Testis (tissue), 2 donors: ENCODE measurements at regions not wholly inside any gene's neighbourhood (a gene's known extent, or its start where the extent isn't known, plus 50 kb on each side); places are given as distances from the start of the nearest gene placed in this dataset.

ENCODE experiments used
- DNase-seq: peaks from one replicate; pipeline ENCODE4 v3.0.0-alpha.2; 2019
- H3K27ac ChIP-seq, 2 donors: fragments of 200-600 bp; sonication (generic); one replicate each; pipeline ENCODE4 v1.5.1; 2019
- H3K27me3 ChIP-seq: fragments of 200-600 bp; sonication (generic); one replicate; pipeline ENCODE4 v1.5.1; 2019
- H3K36me3 ChIP-seq: fragments of 200-600 bp; sonication (generic); one replicate; pipeline ENCODE4 v1.5.1; 2017; ENCODE audit warnings: low read depth; ENCODE audit errors: missing control alignments
- H3K4me1 ChIP-seq: fragments of 200-600 bp; sonication (generic); one replicate; pipeline ENCODE4 v1.5.1; 2019
- H3K4me3 ChIP-seq, 2 donors: fragments of 200-600 bp; sonication (generic); one replicate each; pipeline ENCODE4 v1.5.1; 2017 to 2019
- H3K9me3 ChIP-seq: fragments of 200-600 bp; sonication (generic); one replicate; pipeline ENCODE4 v1.5.1; 2017
- CTCF ChIP-seq, 3 experiments: fragments of 450-650 bp in 2 of 3; fragments of 200-600 bp in 1 of 3; sonication (generic) in 1 of 3; IDR thresholded peaks; one replicate each; pipeline ENCODE4 v1.5.1; 2016 to 2019; ENCODE audit warnings: antibody characterized with exemption in 3 of 3, mild to moderate bottlenecking in 2 of 3, moderate library complexity in 1 of 3
- POLR2A ChIP-seq: fragments of 450-650 bp; IDR thresholded peaks from one replicate; pipeline ENCODE4 v1.6.1; 2017; ENCODE audit warnings: antibody characterized with exemption, mild to moderate bottlenecking, moderate library complexity
- WGBS, 2 donors: methylation state at CpG; one replicate each; pipeline ENCODE4 v1.1.5; 2018; 5-methylcytosine and 5-hydroxymethylcytosine counted together
- intact Hi-C: fragments of 100-400 bp; cut with DNase I; formaldehyde crosslinking; loops from one replicate; pipeline ENCODE4 v1.15.1; 2023; ENCODE audit warnings: low total_unique reads

- Histone ChIP-seq H3K4me3 (no peak overlapping the region), H3K27me3 (no peaks in the 10 kb centered on the region), H3K27ac (no peak overlapping the region), H3K36me3 (no peaks in the 10 kb centered on the region), H3K9me3 (no peaks in the 10 kb centered on the region), H3K4me1 (no peaks in the 10 kb centered on the region)
- no peak for DNase-seq
- intact Hi-C loops: no loop called here
- 85 to 92% methylated on average over 2 of the region's 2 CpGs for WGBS, 2 donors
- TF ChIP-seq CTCF (IDR thresholded peaks at IDR 0.05): no peak
These were observed 176.8 kb upstream of the PAPPA start for GRCh38 chr9:115976781-115977180.

- no peaks in the 10 kb centered on the region for H3K9me3 ChIP-seq
- no peaks in the 10 kb centered on the region for H3K4me1 ChIP-seq
- H3K36me3 ChIP-seq: no peaks in the 10 kb centered on the region
- H3K27ac ChIP-seq: no peak overlapping the region
- no peak for TF ChIP-seq POLR2A
- no peak for TF ChIP-seq CTCF (IDR thresholded peaks at IDR 0.05)
- no peaks in the 10 kb centered on the region for H3K27me3 ChIP-seq
- intact Hi-C loops: no loop called here
- H3K4me3 ChIP-seq: no peak overlapping the region
- no peak for DNase-seq
These were observed 175.5 kb upstream of the PAPPA start for GRCh38 chr9:115978091-115978490.

- intact Hi-C loops: no loop called here
- H3K27ac ChIP-seq: no peak overlapping the region
- no peaks in the 10 kb centered on the region for H3K4me1 ChIP-seq
- no peak for DNase-seq
- H3K27me3 ChIP-seq: no peaks in the 10 kb centered on the region
- H3K36me3 ChIP-seq: no peaks in the 10 kb centered on the region
- no peak overlapping the region for H3K4me3 ChIP-seq
- TF ChIP-seq POLR2A: no peak
- no peak for TF ChIP-seq CTCF (IDR thresholded peaks at IDR 0.05)
- no peaks in the 10 kb centered on the region for H3K9me3 ChIP-seq
- WGBS, 2 donors: 44 to 49% methylated on average over 3 of the region's 3 CpGs
These were observed 174.9 kb upstream of the PAPPA start for GRCh38 chr9:115978659-115979096.

- no peaks in the 10 kb centered on the region for H3K27me3 ChIP-seq
- H3K4me3 ChIP-seq: no peak overlapping the region
- intact Hi-C loops: no loop called here
- WGBS, 2 donors: 89 to 95% methylated on average over 2 of the region's 2 CpGs
- TF ChIP-seq CTCF (IDR thresholded peaks at IDR 0.05) (no peak), POLR2A (no peak)
- no peaks in the 10 kb centered on the region for H3K36me3 ChIP-seq
- no peaks in the 10 kb centered on the region for H3K4me1 ChIP-seq
- no peak overlapping the region for H3K27ac ChIP-seq
- DNase-seq: no peak
- no peaks in the 10 kb centered on the region for H3K9me3 ChIP-seq
These were observed 173.5 kb upstream of the PAPPA start for GRCh38 chr9:115980054-115980453.

GRCh38 chr9:115980502-115980901, 173.1 kb upstream of the PAPPA start:
- intact Hi-C loops: no loop called here
- Histone ChIP-seq H3K27ac (no peak overlapping the region), H3K4me3 (no peak overlapping the region), H3K27me3 (no peaks in the 10 kb centered on the region), H3K36me3 (no peaks in the 10 kb centered on the region), H3K4me1 (no peaks in the 10 kb centered on the region), H3K9me3 (no peaks in the 10 kb centered on the region)
- 95 to 96% methylated on average over 1 of the region's 1 CpG for WGBS, 2 donors
- no peak for DNase-seq
- no peak for TF ChIP-seq CTCF (IDR thresholded peaks at IDR 0.05)
- TF ChIP-seq POLR2A: no peak
